IMR-90 (cell line): ENCODE measurements at regions not wholly inside any gene's neighbourhood (a gene's known extent, or its start where the extent isn't known, plus 50 kb on each side); places are given as distances from the start of the nearest gene placed in this dataset.

ENCODE experiments used
- ATAC-seq: fragments of 200-7000 bp; cut with Tn5 transposase; 2 replicates; pipeline ENCODE4 v1.9.1; 2020; ENCODE audit warnings: low read depth, mild to moderate bottlenecking, moderate library complexity
- BruUV-seq: library from RNA; stranded (reverse); fragments of 400-500 nt; replicated peaks from 2 replicates; lab custom pipeline; 2021; lab: Mats Ljungman, UMichigan
- CTCF ChIA-PET: fragments of 300-600 bp; formaldehyde crosslinking; extraction: SDS; loops from one replicate; lab custom pipeline; 2021; ENCODE audit warnings: antibody characterized with exemption; lab: Yijun Ruan, JAX
- POLR2A ChIA-PET: fragments of 300-600 bp; sonication (Branson Sonifier 250); formaldehyde crosslinking; loops from one replicate; lab custom pipeline; 2022; ENCODE audit warnings: antibody characterized with exemption; ENCODE audit not compliant: unreplicated experiment; lab: Charles Lee
- DNase-seq: peaks from one replicate; pipeline ENCODE4 v3.0.0; 2013
- H2AFZ ChIP-seq: replicated peaks from 2 replicates; pipeline ENCODE3; 2013; ENCODE audit warnings: low read length, mild to moderate bottlenecking; ENCODE audit not compliant: poor library complexity
- H2AK5ac ChIP-seq: 2 replicates; pipeline ENCODE4 v1.6.1; 2013; ENCODE audit warnings: low read depth, low read length, inconsistent platforms
- H2AK9ac ChIP-seq: replicated peaks from 2 replicates; pipeline ENCODE3; 2013; ENCODE audit warnings: mild to moderate bottlenecking, low read depth, low read length, moderate library complexity; ENCODE audit not compliant: poor library complexity
- H2BK120ac ChIP-seq: 2 replicates; pipeline ENCODE4 v1.6.1; 2013; ENCODE audit warnings: low read depth, low read length, inconsistent platforms
- H2BK15ac ChIP-seq: 3 replicates; pipeline ENCODE4 v1.6.1; 2013; ENCODE audit warnings: low read depth, low read length, inconsistent platforms
- H2BK20ac ChIP-seq: 2 replicates; pipeline ENCODE4 v1.6.1; 2013; ENCODE audit warnings: low read depth, mild to moderate bottlenecking, inconsistent platforms, low read length, moderate library complexity
- H2BK5ac ChIP-seq: 2 replicates; pipeline ENCODE4 v1.6.1; 2013; ENCODE audit warnings: mild to moderate bottlenecking, low read depth, low read length, inconsistent platforms; ENCODE audit not compliant: poor library complexity, severe bottlenecking
- H3K14ac ChIP-seq: replicated peaks from 2 replicates; pipeline ENCODE4 v1.6.1; 2013; ENCODE audit warnings: low read depth, low read length, inconsistent platforms
- H3K18ac ChIP-seq: 2 replicates; pipeline ENCODE4 v1.6.1; 2013; ENCODE audit warnings: low read depth, low read length, control low read depth
- H3K23ac ChIP-seq: 2 replicates; pipeline ENCODE4 v1.6.1; 2013; ENCODE audit warnings: low read depth, low read length, inconsistent platforms
- H3K27ac ChIP-seq: 2 replicates; pipeline ENCODE4 v1.5.1; 2013; ENCODE audit warnings: mild to moderate bottlenecking, control low read depth, low read length; ENCODE audit not compliant: insufficient read depth
- H3K27me3 ChIP-seq: 2 replicates; pipeline ENCODE4 v1.6.1; 2013; ENCODE audit warnings: low read length; ENCODE audit not compliant: control insufficient read depth, insufficient read depth
- H3K36me3 ChIP-seq: 2 replicates; pipeline ENCODE4 v1.6.1; 2013; ENCODE audit warnings: low read length, mixed read lengths; ENCODE audit not compliant: control insufficient read depth, insufficient read depth
- H3K4ac ChIP-seq: 2 replicates; pipeline ENCODE4 v1.6.1; 2013; ENCODE audit warnings: low read depth, low read length, inconsistent platforms
- H3K4me1 ChIP-seq: 2 replicates; pipeline ENCODE4 v1.6.1; 2013; ENCODE audit warnings: low read length, mixed read lengths; ENCODE audit not compliant: control insufficient read depth, insufficient read depth
- H3K4me2 ChIP-seq: 2 replicates; pipeline ENCODE4 v1.6.1; 2013; ENCODE audit warnings: low read depth, mild to moderate bottlenecking, control low read depth, low read length, moderate library complexity
- H3K4me3 ChIP-seq: 2 replicates; pipeline ENCODE4 v1.5.1; 2013; ENCODE audit warnings: low read depth, mild to moderate bottlenecking, control low read depth, low read length, moderate library complexity; ENCODE audit not compliant: insufficient read depth
- H3K56ac ChIP-seq: 2 replicates; pipeline ENCODE4 v1.6.1; 2013; ENCODE audit warnings: low read length, inconsistent platforms; ENCODE audit not compliant: insufficient read depth; ENCODE audit errors: extremely low read depth
- H3K79me1 ChIP-seq, 2 experiments: 2 replicates each; pipeline ENCODE4 v1.6.1; 2013; ENCODE audit warnings: low read length in 2 of 2, inconsistent platforms in 1 of 2, low read depth in 1 of 2
- H3K9ac ChIP-seq: 2 replicates; pipeline ENCODE4 v1.6.1; 2013; ENCODE audit warnings: low read depth, low read length, control low read depth
- H3K9me1 ChIP-seq: 2 replicates; pipeline ENCODE4 v1.6.1; 2013; ENCODE audit warnings: low read length, inconsistent platforms; ENCODE audit not compliant: insufficient read depth
- H3K9me3 ChIP-seq: 2 replicates; pipeline ENCODE4 v1.6.1; 2013; ENCODE audit warnings: low read length; ENCODE audit not compliant: control insufficient read depth, insufficient read depth
- H4K20me1 ChIP-seq: 2 replicates; pipeline ENCODE4 v1.6.1; 2013; ENCODE audit warnings: low read length, inconsistent platforms; ENCODE audit not compliant: insufficient read depth
- H4K5ac ChIP-seq: 2 replicates; pipeline ENCODE4 v1.6.1; 2013; ENCODE audit warnings: mild to moderate bottlenecking, low read depth, low read length, control low read depth
- H4K8ac ChIP-seq, 2 experiments: 2 replicates each; pipeline ENCODE4 v1.6.1; 2013; ENCODE audit warnings: low read depth in 2 of 2, low read length in 2 of 2, control low read depth in 1 of 2, inconsistent platforms in 1 of 2
- H4K91ac ChIP-seq: 2 replicates; pipeline ENCODE4 v1.6.1; 2013; ENCODE audit warnings: low read depth, low read length, inconsistent platforms; ENCODE audit not compliant: insufficient read depth
- NFE2L2 ChIP-seq: fragments of 150-350 bp; IDR thresholded peaks from 2 replicates; pipeline ENCODE4 v1.6.1; 2016; ENCODE audit warnings: low read depth, mild to moderate bottlenecking, low read length
- RFX5 ChIP-seq: IDR thresholded peaks from 2 replicates; pipeline ENCODE4 v1.8.0; 2012; ENCODE audit warnings: low read depth, mild to moderate bottlenecking, low read length, moderate library complexity
- USF2 ChIP-seq: fragments of 150-350 bp; IDR thresholded peaks from 2 replicates; pipeline ENCODE4 v1.6.1; 2017; ENCODE audit warnings: mild to moderate bottlenecking, antibody characterized with exemption, low read length, low read depth
- dilution Hi-C: fragments of 300-500 bp; cut with HindIII; formaldehyde crosslinking; loops from one replicate; pipeline ENCODE4 v1.14.3; 2018; ENCODE audit warnings: low sequenced_read_pairs; ENCODE audit not compliant: unreplicated experiment
- in situ Hi-C: fragments of 300-500 bp; cut with MboI; formaldehyde crosslinking; loops from 3 replicates; pipeline ENCODE4 v1.14.3; 2019; ENCODE audit warnings: low sequenced_read_pairs, inconsistent platforms, mixed read lengths
- intact Hi-C: fragments of 100-400 bp; cut with micrococcal nuclease; formaldehyde crosslinking; loops from 2 replicates; pipeline ENCODE4 v1.10.0; 2022

GRCh38 chr5:123805300-123805699 lies 293.3 kb downstream of the CSNK1G3 start:
- ChIA-PET POLR2A (no interaction called here), CTCF (interaction anchor here (0.6 kb wide), 1 partner anchor 142 kb away, joined by 4 read pairs; no protein-coding TSS in a partner anchor)
- Histone ChIP-seq H3K9ac (no peak overlapping the region), H3K9me1 (no peaks in the 10 kb centered on the region; the same call in 1 of the 2 replicates), H4K20me1 (no peaks in the 10 kb centered on the region), H3K79me1 (no peaks in the 10 kb centered on the region), H3K23ac (no peak overlapping the region), H3K27ac (no peak overlapping the region), H4K91ac (no peak overlapping the region), H2BK120ac (no peak overlapping the region), H3K36me3 (no peaks in the 10 kb centered on the region), H4K5ac (no peak overlapping the region), H3K4me1 (0 out of 2 replicates have a peak, but pooled peaks cover 4% of the 10 kb centered on the region), H2AK5ac (no peak overlapping the region), H2BK20ac (no peak overlapping the region), H3K18ac (no peak overlapping the region), H3K27me3 (no peaks in the 10 kb centered on the region), H3K4ac (no peak overlapping the region), H2BK15ac (no peak overlapping the region), H3K9me3 (no peaks in the 10 kb centered on the region), H2BK5ac (no peak overlapping the region), H2AK9ac (no peak overlapping the region), H3K4me3 (no peak overlapping the region), H3K14ac (no peak overlapping the region), H2AFZ (no peak overlapping the region), H3K56ac (no peak overlapping the region), H4K8ac (no peak overlapping the region), H3K4me2 (no peak overlapping the region)
- DNase-seq, result no peak
- BruUV-seq, result no TSS peak
- in situ Hi-C loops (no loop called here), dilution Hi-C loops (no loop called here), intact Hi-C loops (no loop called here)
- no peak for ATAC-seq
- TF ChIP-seq NFE2L2 (no peak), RFX5 (no peak), USF2 (no peak)
